Activated CD4-positive, alpha-beta memory T cell treated with anti-CD3 and anti-CD28 coated beads, Interleukin-2, amount 10 ng/mL, durations not matched to agents 7 days and 5 days (primary cell): ENCODE measurements at regions not wholly inside any gene's neighbourhood (a gene's known extent, or its start where the extent isn't known, plus 50 kb on each side); places are given as distances from the start of the nearest gene placed in this dataset.

Source experiments
- CTCF ChIA-PET: fragments of 350-600 bp; sonication (Branson Sonifier 250); formaldehyde crosslinking; loops from one replicate; lab custom pipeline; 2021; ENCODE audit warnings: antibody characterized with exemption, inconsistent platforms; lab: Charles Lee
- POLR2A ChIA-PET: fragments of 350-600 bp; sonication (Branson Sonifier 250); formaldehyde crosslinking; loops from one replicate; lab custom pipeline; 2021; ENCODE audit warnings: antibody characterized with exemption; lab: Charles Lee
- DNase-seq: peaks from one replicate; pipeline ENCODE4 v3.0.0-alpha.2; 2020
- H3K27ac Mint-ChIP-seq: one replicate; pipeline ENCODE4 v1.8.0; 2021; ENCODE audit warnings: mild to moderate bottlenecking, mixed read lengths
- H3K27me3 Mint-ChIP-seq: one replicate; pipeline ENCODE4 v1.8.0; 2021; ENCODE audit warnings: mixed read lengths
- H3K36me3 Mint-ChIP-seq: one replicate; pipeline ENCODE4 v1.8.0; 2021; ENCODE audit warnings: low read depth, mixed read lengths
- H3K4me1 Mint-ChIP-seq: one replicate; pipeline ENCODE4 v1.8.0; 2021; ENCODE audit warnings: mixed read lengths
- H3K4me3 Mint-ChIP-seq: one replicate; pipeline ENCODE4 v1.8.0; 2021; ENCODE audit warnings: mild to moderate bottlenecking, mixed read lengths
- H3K9me3 Mint-ChIP-seq: one replicate; pipeline ENCODE4 v1.8.0; 2021; ENCODE audit warnings: mixed read lengths

DNA sequence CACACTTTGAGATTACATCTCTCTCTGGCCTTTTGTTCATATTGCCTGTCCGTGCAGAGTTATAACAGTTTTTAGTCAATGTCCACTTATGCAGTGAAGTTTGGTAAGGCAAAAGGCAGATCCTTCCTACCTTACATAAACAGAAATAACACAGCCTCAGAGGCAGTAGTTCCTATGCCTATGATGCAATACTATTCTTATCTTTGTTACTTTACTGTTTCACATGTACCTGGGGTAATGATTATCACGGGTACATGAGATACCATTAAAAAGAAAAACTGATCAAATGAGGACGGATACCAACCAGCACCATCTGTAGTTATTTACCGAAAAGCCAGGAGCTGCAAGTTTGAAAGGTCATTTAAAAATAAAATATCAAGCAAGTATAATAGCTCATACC, 166.8 kb downstream of the BTC start:
- Mint-ChIP-seq H3K27me3 (no peaks in the 10 kb centered on the region), H3K36me3 (no peaks in the 10 kb centered on the region), H3K4me3 (no peak overlapping the region), H3K4me1 (peaks cover 12% of the 10 kb centered on the region), H3K27ac (no peak overlapping the region), H3K9me3 (no peaks in the 10 kb centered on the region)
- ChIA-PET POLR2A (no interaction called here), CTCF (no interaction called here)
- DNase-seq = no peak

DNA sequence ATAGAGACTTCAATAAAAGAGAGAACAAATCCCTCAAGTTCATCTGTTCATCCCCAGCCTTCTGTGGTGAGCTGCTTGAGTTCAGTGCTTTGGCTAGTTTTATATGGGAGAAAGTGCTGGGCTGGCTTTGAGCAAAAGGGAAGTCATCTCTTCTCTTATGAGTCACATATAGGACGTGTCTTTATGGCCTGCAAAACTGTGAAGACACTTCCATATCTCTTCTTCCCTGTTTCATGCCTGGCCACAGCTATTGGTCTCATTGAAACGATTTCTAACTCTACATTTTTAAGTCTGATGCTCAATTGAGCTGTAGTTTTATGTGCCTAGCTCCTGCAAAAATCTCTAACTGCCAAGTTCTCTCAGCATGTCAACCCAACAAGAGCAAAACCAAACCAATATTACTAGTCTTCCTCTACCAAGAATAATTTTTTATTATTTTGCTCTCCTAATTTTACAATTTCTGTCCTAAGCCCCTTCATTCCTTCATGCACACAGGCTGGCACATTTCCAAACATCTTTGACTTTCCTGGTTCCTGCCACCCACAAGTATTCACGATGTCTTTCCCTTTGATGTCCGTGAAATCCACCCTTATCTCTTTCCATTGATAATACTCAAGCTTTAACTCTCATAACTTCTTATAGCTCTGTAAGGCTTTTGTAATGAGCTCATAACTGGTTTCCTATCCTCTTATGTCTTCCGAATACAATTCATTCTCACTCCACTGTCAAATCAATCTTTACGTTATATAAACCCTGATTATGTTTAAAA, 165.3 kb downstream of the BTC start:
- peaks cover 4% of the 10 kb centered on the region for H3K27me3 Mint-ChIP-seq
- DNase-seq = no peak
- H3K36me3 Mint-ChIP-seq = no peaks in the 10 kb centered on the region
- H3K4me1 Mint-ChIP-seq = peaks cover 17% of the 10 kb centered on the region
- no peak overlapping the region for H3K4me3 Mint-ChIP-seq
- ChIA-PET POLR2A (no interaction called here), CTCF (no interaction called here)
- H3K27ac Mint-ChIP-seq = no peak overlapping the region
- H3K9me3 Mint-ChIP-seq = no peaks in the 10 kb centered on the region

DNA sequence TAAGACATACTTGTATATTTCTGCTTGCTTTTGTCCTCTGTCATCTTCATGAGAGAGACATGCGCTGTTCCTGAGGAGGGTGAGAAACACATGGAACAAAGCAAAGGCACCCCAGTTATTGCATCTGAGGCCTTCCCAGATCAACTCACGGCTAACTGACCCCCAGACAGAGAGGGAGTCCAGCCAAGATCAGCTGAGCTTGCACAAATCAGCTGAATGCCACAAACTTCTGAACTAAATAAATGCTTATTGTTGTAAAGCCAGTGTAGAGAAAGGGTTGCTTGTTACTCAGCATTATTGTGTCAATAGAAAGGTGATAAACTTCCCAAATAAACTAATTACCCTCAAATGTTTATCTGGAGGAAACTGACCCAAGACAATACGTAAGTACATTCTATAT, 163.8 kb downstream of the BTC start:
- peaks cover 4% of the 10 kb centered on the region for H3K27me3 Mint-ChIP-seq
- peaks cover 12% of the 10 kb centered on the region for H3K4me1 Mint-ChIP-seq
- CTCF ChIA-PET = no interaction called here
- H3K36me3 Mint-ChIP-seq = no peaks in the 10 kb centered on the region
- H3K9me3 Mint-ChIP-seq = no peaks in the 10 kb centered on the region
- DNase-seq = no peak
- H3K4me3 Mint-ChIP-seq = no peak overlapping the region
- POLR2A ChIA-PET = no interaction called here
- H3K27ac Mint-ChIP-seq = no peak overlapping the region

DNA sequence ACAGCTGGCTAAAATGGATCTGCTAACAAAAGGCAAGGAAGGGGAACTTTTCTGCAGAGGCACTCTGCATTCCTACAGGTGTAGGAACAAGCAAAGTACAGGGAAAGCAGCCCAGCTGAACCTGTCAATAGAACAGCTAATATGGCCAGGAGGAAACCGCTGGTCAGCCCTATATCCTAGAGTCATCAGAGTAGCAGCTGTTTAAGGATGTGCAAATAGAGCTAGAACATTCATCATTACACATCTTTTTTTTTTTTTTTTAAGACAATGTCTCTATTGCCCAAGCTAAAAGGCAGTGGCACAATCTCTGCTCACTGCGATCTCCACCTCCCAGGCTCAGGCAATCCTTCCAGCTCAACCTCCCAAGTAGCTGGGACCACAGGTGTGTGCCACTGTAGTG, 163.0 kb downstream of the BTC start:
- Mint-ChIP-seq H3K36me3 (no peaks in the 10 kb centered on the region), H3K9me3 (no peaks in the 10 kb centered on the region), H3K27me3 (peaks cover 4% of the 10 kb centered on the region), H3K4me3 (no peak overlapping the region), H3K27ac (no peak overlapping the region), H3K4me1 (peaks cover 6% of the 10 kb centered on the region)
- no peak for DNase-seq
- POLR2A ChIA-PET = no interaction called here
- CTCF ChIA-PET = no interaction called here

DNA sequence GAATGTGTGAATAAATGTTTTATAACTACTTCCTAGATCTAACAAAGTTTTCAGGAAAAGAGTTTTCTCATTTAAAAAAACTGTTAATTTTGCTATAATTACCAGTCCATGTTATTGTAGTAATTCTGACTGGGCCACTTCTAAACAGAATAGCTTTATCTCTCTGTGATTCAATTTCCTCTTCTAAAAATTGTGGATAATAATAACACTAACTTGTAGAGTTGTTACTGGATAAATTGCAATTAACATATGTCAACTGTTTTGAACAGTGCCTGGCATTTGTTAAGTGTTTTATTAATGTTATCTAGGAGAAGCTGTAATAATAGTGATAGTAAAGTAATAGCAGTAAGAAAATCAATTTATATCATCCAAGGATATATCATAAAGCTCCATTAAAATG, 162.3 kb downstream of the BTC start:
- Mint-ChIP-seq H3K9me3 (no peaks in the 10 kb centered on the region), H3K4me3 (no peak overlapping the region), H3K36me3 (no peaks in the 10 kb centered on the region), H3K27ac (no peak overlapping the region), H3K27me3 (peaks cover 4% of the 10 kb centered on the region), H3K4me1 (peaks cover 6% of the 10 kb centered on the region)
- ChIA-PET POLR2A (no interaction called here), CTCF (no interaction called here)
- no peak for DNase-seq

DNA sequence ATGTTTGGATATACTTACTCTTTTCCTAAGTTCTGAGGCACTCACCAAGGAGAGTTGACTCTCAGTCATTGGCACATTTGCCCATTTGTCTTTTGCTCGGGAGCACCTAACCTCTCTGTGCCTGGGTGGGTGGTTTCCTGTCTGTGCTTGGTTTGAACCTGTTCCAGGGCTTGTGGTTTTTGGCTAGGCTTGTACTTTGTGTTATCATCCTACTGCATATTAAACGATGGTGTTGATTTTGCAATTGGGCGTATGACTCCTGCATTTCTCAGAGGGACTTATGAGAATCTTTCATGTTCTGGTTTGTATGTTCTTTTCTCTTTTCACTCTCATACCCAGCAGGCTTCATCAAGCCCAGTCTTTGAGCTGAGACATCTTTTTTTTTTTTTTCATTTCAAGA, 161.7 kb downstream of the BTC start:
- H3K4me3 Mint-ChIP-seq = no peak overlapping the region
- no peak overlapping the region for H3K27ac Mint-ChIP-seq
- H3K4me1 Mint-ChIP-seq = peaks cover 6% of the 10 kb centered on the region
- peaks cover 4% of the 10 kb centered on the region for H3K27me3 Mint-ChIP-seq
- no peak for DNase-seq
- CTCF ChIA-PET = no interaction called here
- no peaks in the 10 kb centered on the region for H3K36me3 Mint-ChIP-seq
- POLR2A ChIA-PET = no interaction called here
- H3K9me3 Mint-ChIP-seq = no peaks in the 10 kb centered on the region

DNA sequence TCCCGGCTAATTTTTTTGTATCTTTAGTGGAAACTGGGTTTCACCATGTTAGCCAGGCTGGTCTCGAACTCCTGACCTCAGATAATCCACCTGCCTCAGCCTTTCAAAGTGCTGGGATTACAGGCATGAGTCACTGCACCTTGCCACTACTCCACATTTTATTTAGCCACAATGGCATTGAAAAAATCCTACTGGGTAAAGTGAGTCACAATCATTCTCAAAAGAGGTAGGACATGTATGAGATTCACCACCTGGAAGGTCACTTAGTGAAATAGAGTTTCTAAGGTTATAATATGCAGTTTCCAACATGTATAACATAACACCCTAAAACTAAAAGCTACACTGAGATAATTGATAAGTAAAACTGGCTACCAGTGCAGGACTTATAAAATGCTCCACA, 159.2 kb downstream of the BTC start:
- no peak overlapping the region for H3K27ac Mint-ChIP-seq
- POLR2A ChIA-PET = no interaction called here
- no peak for DNase-seq
- H3K9me3 Mint-ChIP-seq = no peaks in the 10 kb centered on the region
- peaks cover 4% of the 10 kb centered on the region for H3K27me3 Mint-ChIP-seq
- H3K4me3 Mint-ChIP-seq = no peak overlapping the region
- CTCF ChIA-PET = no interaction called here
- peaks cover 6% of the 10 kb centered on the region for H3K4me1 Mint-ChIP-seq
- H3K36me3 Mint-ChIP-seq = no peaks in the 10 kb centered on the region

DNA sequence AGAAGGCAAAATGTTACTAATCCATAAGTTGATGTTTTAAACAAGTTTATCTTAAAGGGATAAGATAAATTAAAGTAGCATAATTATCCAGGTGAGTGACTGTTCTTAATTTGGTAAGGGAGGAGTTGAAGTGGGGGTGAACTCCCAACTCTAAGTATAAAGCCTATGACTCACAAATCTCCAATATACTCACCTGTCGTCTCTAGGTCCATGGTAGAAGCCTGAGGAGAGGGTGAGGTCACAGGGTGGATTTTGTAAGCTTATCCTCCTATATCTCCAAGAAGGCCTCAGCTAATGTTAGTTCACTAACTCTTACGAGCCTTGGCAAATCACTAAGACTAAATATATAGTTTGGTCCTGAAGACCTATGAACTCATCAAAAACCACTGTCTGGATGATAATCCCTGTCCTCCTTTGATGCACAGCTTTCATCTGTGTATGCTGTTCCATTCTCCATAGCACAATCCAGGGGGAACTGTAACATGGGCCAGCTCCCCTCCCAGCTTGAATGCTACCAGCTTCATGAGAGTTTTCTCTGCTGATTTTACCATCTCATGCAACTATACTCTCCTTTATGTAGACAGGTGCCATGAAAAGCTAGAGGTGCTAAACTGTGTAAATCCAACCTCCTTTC, 158.7 kb downstream of the BTC start:
- Mint-ChIP-seq H3K36me3 (no peaks in the 10 kb centered on the region), H3K4me3 (no peak overlapping the region), H3K4me1 (peaks cover 6% of the 10 kb centered on the region), H3K9me3 (no peaks in the 10 kb centered on the region), H3K27me3 (peaks cover 4% of the 10 kb centered on the region), H3K27ac (no peak overlapping the region)
- ChIA-PET POLR2A (no interaction called here), CTCF (no interaction called here)
- DNase-seq = no peak

DNA sequence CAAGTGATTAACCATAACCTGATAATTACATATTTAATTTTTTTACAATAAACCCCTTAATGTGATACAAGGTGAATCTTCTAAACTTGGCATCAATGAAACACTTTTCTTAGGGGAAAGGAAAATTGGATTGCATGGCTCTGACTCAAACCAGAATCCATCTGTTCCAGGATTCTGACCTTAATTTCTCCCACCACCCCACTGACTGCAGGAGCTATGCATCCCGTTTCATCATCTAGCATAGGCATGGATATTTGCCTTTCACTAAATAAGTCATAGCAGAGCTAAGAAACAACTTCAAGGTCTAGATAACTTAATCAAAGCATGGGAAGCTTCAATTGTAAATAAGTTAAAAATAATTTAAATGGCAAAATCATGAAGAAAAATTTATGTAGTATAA, 156.3 kb downstream of the BTC start:
- POLR2A ChIA-PET = no interaction called here
- no peak for DNase-seq
- Mint-ChIP-seq H3K9me3 (no peaks in the 10 kb centered on the region), H3K4me3 (no peak overlapping the region), H3K27ac (no peak overlapping the region), H3K36me3 (no peaks in the 10 kb centered on the region), H3K4me1 (peaks cover 2% of the 10 kb centered on the region), H3K27me3 (peaks cover 4% of the 10 kb centered on the region)
- CTCF ChIA-PET = no interaction called here

DNA sequence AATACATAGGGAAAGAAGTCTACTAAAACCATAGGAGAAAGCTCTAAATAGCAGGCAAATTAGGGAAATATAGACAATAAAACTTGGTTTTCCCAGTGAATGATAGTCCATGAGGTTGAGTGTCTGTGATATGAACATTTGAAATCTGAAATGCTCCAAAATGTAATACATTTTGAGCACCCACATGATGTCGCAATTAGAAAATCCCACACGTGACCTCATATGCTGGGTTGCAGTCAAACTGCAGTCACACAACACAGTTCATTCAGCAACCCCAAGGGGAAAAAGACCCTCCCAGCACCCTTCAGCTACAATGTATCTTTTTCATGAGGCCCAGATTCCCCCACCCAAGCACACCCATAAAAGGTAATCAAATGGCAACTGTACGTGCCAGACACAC, 155.6 kb downstream of the BTC start:
- ChIA-PET POLR2A (no interaction called here), CTCF (no interaction called here)
- no peak overlapping the region for H3K4me3 Mint-ChIP-seq
- H3K36me3 Mint-ChIP-seq = no peaks in the 10 kb centered on the region
- H3K9me3 Mint-ChIP-seq = no peaks in the 10 kb centered on the region
- H3K4me1 Mint-ChIP-seq = no peaks in the 10 kb centered on the region
- DNase-seq = no peak
- H3K27ac Mint-ChIP-seq = no peak overlapping the region
- H3K27me3 Mint-ChIP-seq = no peaks in the 10 kb centered on the region

DNA sequence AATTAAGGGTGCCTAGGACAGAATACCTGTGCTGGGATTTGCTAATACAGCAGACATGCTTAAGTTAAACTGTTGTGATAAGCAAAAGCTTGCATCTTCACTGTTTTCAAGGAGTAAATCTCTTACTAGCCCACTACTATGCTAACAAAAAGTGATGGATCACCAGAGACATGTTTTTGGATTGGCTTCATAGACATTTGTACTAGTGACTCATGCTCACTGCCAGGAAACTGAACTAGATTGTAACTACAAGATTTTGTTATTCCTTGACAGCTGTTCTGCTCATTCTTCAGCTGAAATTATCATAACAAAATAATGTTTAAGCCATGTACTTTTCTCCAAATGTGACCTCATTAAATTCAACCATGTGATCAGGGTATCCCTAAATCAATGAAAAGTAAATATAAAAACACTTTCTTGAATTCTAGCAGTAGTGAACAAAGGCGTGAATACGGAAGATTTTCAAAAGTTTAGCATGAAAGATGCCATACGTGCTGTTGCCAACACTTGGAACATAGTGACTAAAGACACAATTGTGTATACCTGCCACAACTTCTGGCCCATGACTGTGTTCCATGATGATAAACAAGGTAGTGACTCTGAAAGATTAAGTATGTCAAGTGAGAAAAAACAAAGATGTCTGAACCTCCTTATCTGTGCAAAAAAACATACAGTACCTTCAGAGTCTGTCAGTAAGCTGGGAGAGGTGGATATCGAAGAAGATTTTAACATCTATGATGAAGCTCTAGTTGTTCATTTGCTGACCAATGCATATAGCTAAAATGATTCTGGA, 154.0 kb downstream of the BTC start:
- ChIA-PET CTCF (no interaction called here), POLR2A (no interaction called here)
- no peaks in the 10 kb centered on the region for H3K4me1 Mint-ChIP-seq
- no peak overlapping the region for H3K27ac Mint-ChIP-seq
- no peaks in the 10 kb centered on the region for H3K36me3 Mint-ChIP-seq
- H3K9me3 Mint-ChIP-seq = no peaks in the 10 kb centered on the region
- no peaks in the 10 kb centered on the region for H3K27me3 Mint-ChIP-seq
- no peak for DNase-seq
- no peak overlapping the region for H3K4me3 Mint-ChIP-seq

DNA sequence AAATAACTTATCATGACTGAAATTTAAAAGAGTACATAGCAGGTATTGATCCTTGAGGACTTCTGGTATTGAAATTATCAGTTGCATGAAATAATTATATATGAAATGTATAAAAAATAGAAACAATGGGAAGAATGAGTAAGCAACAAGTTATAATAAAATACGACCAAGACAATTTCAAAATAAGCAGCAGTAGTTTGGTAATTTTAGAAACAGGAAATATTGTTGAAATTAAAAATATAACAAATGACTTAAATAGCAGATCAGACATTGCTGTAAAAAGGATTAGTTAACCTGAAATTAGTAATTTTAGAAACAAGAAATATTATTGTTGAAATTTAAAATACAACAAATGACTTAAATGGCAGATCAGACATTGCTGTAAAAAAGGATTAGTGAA, 152.3 kb downstream of the BTC start:
- ChIA-PET POLR2A (no interaction called here), CTCF (no interaction called here)

DNA sequence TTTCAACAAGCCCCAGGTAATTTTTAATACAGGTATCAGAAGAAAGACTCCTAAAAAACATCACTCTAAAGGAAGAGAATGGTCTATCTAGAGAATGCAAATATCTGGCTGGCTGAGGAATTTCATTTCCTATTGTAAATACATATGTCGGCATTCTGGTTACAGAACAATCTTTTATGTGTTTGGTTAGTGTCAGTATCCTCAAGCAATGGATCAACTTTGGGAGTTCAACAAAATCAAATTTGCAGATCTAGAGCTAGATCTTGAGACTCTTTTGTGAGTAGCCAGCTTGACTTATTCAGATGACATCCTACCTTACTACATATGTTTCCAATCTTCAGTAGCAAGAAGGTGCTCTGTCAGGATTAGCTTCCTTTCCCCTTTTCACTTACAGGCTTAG, 145.1 kb downstream of the BTC start:
- Mint-ChIP-seq H3K36me3 (no peaks in the 10 kb centered on the region), H3K4me3 (no peak overlapping the region), H3K27me3 (no peaks in the 10 kb centered on the region), H3K9me3 (no peaks in the 10 kb centered on the region), H3K27ac (no peak overlapping the region), H3K4me1 (no peaks in the 10 kb centered on the region)
- CTCF ChIA-PET = no interaction called here
- POLR2A ChIA-PET = no interaction called here
- no peak for DNase-seq

More for the DNA sequence above, 152.3 kb downstream of the BTC start:
- no peak overlapping the region for H3K4me3 Mint-ChIP-seq
- no peaks in the 10 kb centered on the region for H3K9me3 Mint-ChIP-seq
- no peak for DNase-seq
- no peaks in the 10 kb centered on the region for H3K4me1 Mint-ChIP-seq
- H3K27me3 Mint-ChIP-seq = no peaks in the 10 kb centered on the region
- no peaks in the 10 kb centered on the region for H3K36me3 Mint-ChIP-seq
- no peak overlapping the region for H3K27ac Mint-ChIP-seq
